Ishikawa (cell line): ENCODE measurements at regions not wholly inside any gene's neighbourhood (a gene's known extent, or its start where the extent isn't known, plus 50 kb on each side); places are given as distances from the start of the nearest gene placed in this dataset.

ENCODE experiments used
- CEBPB ChIP-seq: IDR thresholded peaks from 2 replicates; pipeline ENCODE4 v1.6.1; 2012
- EP300 ChIP-seq: IDR thresholded peaks from 2 replicates; pipeline ENCODE4 v1.6.1; 2012; ENCODE audit warnings: borderline replicate concordance
- RAD21 ChIP-seq: IDR thresholded peaks from 2 replicates; pipeline ENCODE4 v1.6.1; 2012; ENCODE audit warnings: low read depth
- TEAD4 ChIP-seq: IDR thresholded peaks from 2 replicates; pipeline ENCODE4 v1.6.1; 2012
- YY1 ChIP-seq: IDR thresholded peaks from 2 replicates; pipeline ENCODE4 v1.6.1; 2012; ENCODE audit warnings: low read depth
- ZBTB7A ChIP-seq: IDR thresholded peaks from 2 replicates; pipeline ENCODE4 v1.6.1; 2012; ENCODE audit warnings: low read depth
- TF ChIP-seq, protein P1 (sequence below): IDR thresholded peaks from 2 replicates; pipeline ENCODE4 v1.6.1; 2012

DNA sequence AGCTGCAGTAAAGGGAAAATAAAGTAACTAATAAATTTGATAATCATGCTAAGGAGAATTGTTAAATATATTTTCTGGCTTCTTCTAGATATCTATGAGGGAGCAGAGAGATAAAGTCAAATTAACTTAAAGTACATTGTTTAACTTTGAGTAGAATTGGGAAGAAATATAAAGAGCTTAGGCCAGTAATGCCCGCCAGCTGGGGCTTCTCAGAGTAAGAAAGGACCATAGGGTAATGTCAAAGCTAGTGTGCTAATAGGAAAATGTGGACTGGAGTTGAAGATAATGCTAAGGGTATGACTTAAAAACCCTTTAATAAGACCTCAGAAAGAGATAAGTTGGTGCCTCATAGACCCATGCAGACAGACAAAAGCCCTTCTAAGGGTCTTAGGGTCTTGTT, 411.6 kb upstream of the ANO3 start:
- no peak for TF ChIP-seq RAD21
- no peak for TF ChIP-seq EP300
- TF ChIP-seq, protein P1, sequence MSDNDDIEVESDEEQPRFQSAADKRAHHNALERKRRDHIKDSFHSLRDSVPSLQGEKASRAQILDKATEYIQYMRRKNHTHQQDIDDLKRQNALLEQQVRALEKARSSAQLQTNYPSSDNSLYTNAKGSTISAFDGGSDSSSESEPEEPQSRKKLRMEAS: no peak
- TF ChIP-seq TEAD4: no peak
- TF ChIP-seq ZBTB7A: no peak
- TF ChIP-seq YY1: no peak
- no peak for TF ChIP-seq CEBPB
